Thoracic aorta (tissue), 2 donors: ENCODE measurements at regions not wholly inside any gene's neighbourhood (a gene's known extent, or its start where the extent isn't known, plus 50 kb on each side); places are given as distances from the start of the nearest gene placed in this dataset.

Experiments used
- ATAC-seq: fragments of 150-250 bp; one replicate; pipeline ENCODE4 v1.8.0; 2017; ENCODE audit warnings: low read depth; ENCODE audit not compliant: insufficient number of reproducible peaks, low FRiP score
- DNase-seq: peaks from one replicate; pipeline ENCODE4 v3.0.0-alpha.2; 2020; ENCODE audit warnings: low spot score
- H3K27ac ChIP-seq, 2 donors: fragments of 200-600 bp; sonication (generic); 1 replicate in 1 of 2; 2 replicates in 1 of 2; pipeline ENCODE4 v1.5.1; 2016; ENCODE audit warnings: mild to moderate bottlenecking in 2 of 2, moderate library complexity in 2 of 2
- H3K27me3 ChIP-seq: fragments of 200-600 bp; sonication (generic); replicated peaks from 2 replicates; pipeline ENCODE4 v1.6.0; 2016; ENCODE audit warnings: mild to moderate bottlenecking; ENCODE audit not compliant: insufficient read depth
- H3K36me3 ChIP-seq: fragments of 200-600 bp; sonication (generic); one replicate; pipeline ENCODE4 v1.5.1; 2016
- H3K4me1 ChIP-seq, 2 donors: fragments of 200-600 bp; sonication (generic); 1 replicate in 1 of 2; 2 replicates in 1 of 2; pipeline versions ENCODE4 v1.5.1 to v1.6.0; 2016; ENCODE audit warnings: low read depth in 2 of 2, mild to moderate bottlenecking in 1 of 2; ENCODE audit not compliant: control insufficient read depth in 1 of 2
- H3K4me3 ChIP-seq: fragments of 200-600 bp; sonication (generic); 2 replicates; pipeline ENCODE4 v1.5.1; 2016; ENCODE audit warnings: mild to moderate bottlenecking
- H3K9me3 ChIP-seq: fragments of 200-600 bp; sonication (generic); 2 replicates; pipeline ENCODE4 v1.5.1; 2016
- CTCF ChIP-seq: fragments of 200-600 bp; sonication (generic); IDR thresholded peaks from one replicate; pipeline ENCODE4 v1.5.1; 2019; ENCODE audit warnings: antibody characterized with exemption

- H3K4me3 ChIP-seq = no peak overlapping the region
- TF ChIP-seq CTCF = no peak
- no peak for DNase-seq
- H3K9me3 ChIP-seq = no peaks in the 10 kb centered on the region
- no peak for ATAC-seq
- no peaks in the 10 kb centered on the region for H3K36me3 ChIP-seq
- H3K27ac ChIP-seq = no peak overlapping the region
- H3K27me3 ChIP-seq = no peaks in the 10 kb centered on the region
- no peaks in the 10 kb centered on the region for H3K4me1 ChIP-seq
These were observed 186.0 kb downstream of the DUSP10 start for GRCh38 chr1:221555689-221556433.

- ATAC-seq (no peak), DNase-seq (no peak)
- Histone ChIP-seq H3K36me3 (no peaks in the 10 kb centered on the region), H3K27me3 (no peaks in the 10 kb centered on the region), H3K27ac (no peak overlapping the region), H3K4me3 (no peak overlapping the region), H3K4me1 (no peaks in the 10 kb centered on the region), H3K9me3 (no peaks in the 10 kb centered on the region)
- no peak for TF ChIP-seq CTCF
These were observed 185.5 kb downstream of the DUSP10 start for GRCh38 chr1:221556435-221556834.

- Histone ChIP-seq H3K27ac (no peak overlapping the region), H3K4me3 (no peak overlapping the region), H3K36me3 (no peaks in the 10 kb centered on the region), H3K9me3 (no peaks in the 10 kb centered on the region), H3K27me3 (no peaks in the 10 kb centered on the region), H3K4me1 (no peaks in the 10 kb centered on the region)
- TF ChIP-seq CTCF = no peak
- no peak for DNase-seq
- no peak for ATAC-seq
These were observed 184.9 kb downstream of the DUSP10 start for GRCh38 chr1:221557013-221557412.

- H3K27me3 ChIP-seq = no peaks in the 10 kb centered on the region
- no peak for TF ChIP-seq CTCF
- H3K4me3 ChIP-seq = no peak overlapping the region
- no peak overlapping the region for H3K27ac ChIP-seq
- no peaks in the 10 kb centered on the region for H3K4me1 ChIP-seq
- no peaks in the 10 kb centered on the region for H3K9me3 ChIP-seq
- no peaks in the 10 kb centered on the region for H3K36me3 ChIP-seq
- DNase-seq (no peak), ATAC-seq (no peak)
These were observed 183.5 kb downstream of the DUSP10 start for GRCh38 chr1:221558396-221558795.

GRCh38 chr1:221559911-221560310, 182.0 kb downstream of the DUSP10 start:
- Histone ChIP-seq H3K27me3 (no peaks in the 10 kb centered on the region), H3K4me1 (no peaks in the 10 kb centered on the region), H3K9me3 (no peaks in the 10 kb centered on the region), H3K27ac (no peak overlapping the region), H3K36me3 (no peaks in the 10 kb centered on the region), H3K4me3 (no peak overlapping the region)
- no peak for TF ChIP-seq CTCF
- DNase-seq (no peak), ATAC-seq (no peak)
